Esophagus mucosa (tissue), 1 donor: ENCODE measurements at regions not wholly inside any gene's neighbourhood (a gene's known extent, or its start where the extent isn't known, plus 50 kb on each side); places are given as distances from the start of the nearest gene placed in this dataset.

Experiments
- ATAC-seq: fragments of 200-7000 bp; cut with Tn5 transposase; one replicate; pipeline ENCODE4 v1.9.1; 2020
- donor health status: DM: yes; HTN: yes; CAD: no.

- no peak for ATAC-seq
These were observed 65.8 kb downstream of the SALL1 start for GRCh38 chr16:51085271-51085670.

DNA sequence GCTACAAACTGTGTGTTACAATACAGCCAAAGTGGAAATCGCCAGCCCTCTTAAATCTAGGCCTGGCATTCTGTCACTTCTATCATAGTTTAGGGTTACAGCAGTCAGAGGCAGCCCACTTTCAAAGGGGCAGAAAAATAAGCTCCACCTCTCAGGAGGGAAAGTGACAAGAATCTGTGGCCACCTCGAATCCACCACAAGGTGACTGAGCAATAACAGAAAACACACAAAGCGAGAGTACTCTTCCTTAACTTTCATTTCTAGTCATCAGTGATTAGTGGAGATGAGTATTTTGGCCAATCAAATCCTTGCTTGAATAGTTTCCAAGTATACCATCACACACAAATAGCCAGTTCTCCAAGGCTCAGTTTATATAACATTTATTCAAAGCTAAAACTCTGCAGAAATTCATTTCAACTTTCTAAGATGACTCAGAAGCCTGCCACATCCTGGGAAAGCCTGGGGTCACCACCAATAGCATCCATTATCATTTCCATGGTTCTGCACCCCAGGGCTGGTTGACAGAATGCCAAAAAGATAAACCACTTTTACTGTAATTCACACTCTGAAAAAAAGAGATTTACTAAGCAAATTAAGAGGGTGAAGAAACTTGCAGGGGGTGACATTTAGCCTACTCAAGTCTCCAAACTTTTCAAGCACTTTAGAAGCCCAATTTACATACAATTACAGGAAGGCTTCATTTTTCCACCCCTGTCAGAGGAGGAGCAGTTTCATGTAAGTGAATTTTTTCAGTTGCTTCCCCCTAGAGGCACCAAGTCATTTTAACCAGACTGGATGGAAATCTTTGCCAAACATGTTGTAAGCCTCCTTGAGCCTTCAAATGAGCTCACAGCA lies 66.8 kb downstream of the SALL1 start:
- ATAC-seq: no peak

DNA sequence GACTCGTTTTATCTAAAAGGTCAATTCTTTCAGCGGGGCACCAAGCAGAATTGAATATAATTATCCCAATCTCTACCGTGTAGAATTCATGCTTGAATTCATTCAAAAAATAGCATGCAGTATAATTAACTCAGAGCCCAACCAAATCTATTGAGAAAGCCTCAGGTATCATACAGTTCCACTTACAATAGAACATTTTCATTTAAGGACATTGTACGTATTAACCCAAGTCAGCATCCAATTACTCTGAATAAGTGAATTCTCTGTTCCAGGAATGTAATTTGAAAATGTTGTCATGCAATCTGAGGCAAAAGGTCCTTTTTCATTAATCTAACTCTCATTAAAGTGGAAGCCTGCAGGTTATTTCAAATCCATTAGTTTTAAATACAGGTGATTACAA lies 78.5 kb downstream of the SALL1 start:
- ATAC-seq: no peak

GRCh38 chr16:51071326-51071725 lies 79.7 kb downstream of the SALL1 start:
- ATAC-seq: no peak

- ATAC-seq: no peak
These were observed 83.7 kb downstream of the SALL1 start for GRCh38 chr16:51067352-51067751.

GRCh38 chr16:51062039-51062438 lies 89.0 kb downstream of the SALL1 start:
- no peak for ATAC-seq

DNA sequence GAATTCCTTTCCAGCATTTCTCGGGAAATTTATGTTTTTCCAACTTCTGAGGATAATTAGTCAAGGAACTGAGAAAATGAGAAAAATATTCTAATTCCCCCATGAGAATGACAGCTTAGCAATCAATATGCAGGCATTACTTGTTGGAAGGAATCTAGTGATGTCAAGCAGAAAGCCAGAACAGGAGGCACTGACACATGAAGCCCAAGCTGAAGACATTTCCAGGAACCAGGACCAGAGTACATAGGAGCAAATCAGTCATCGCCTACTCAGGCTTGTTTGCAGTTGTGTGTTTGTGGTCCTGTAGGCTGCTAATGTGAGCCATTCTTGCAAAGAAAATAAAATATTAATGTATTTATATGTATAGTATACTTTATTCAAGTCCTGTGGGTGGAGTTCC lies 89.7 kb downstream of the SALL1 start:
- ATAC-seq: no peak

DNA sequence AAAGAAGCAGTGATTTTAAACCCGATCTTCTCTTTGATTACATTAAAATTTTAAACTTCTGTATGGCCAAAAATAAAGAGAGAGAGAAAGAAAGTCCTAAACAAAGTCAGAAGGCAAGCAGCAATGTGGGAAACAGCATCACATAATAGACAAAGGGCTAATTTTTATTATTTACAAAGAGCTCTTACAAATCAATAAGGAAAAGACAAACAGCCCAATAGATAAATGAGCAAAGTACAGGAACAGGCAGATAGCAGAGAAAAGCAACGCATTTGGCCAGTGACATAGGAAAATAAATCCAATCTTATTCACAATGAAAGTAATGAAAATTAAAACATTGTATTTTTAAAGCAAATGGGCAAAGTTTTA lies 93.1 kb downstream of the SALL1 start:
- ATAC-seq: no peak

- no peak for ATAC-seq
These were observed 93.8 kb downstream of the SALL1 start for GRCh38 chr16:51057102-51057793.

GRCh38 chr16:51056331-51056730 lies 94.7 kb downstream of the SALL1 start:
- ATAC-seq: no peak

DNA sequence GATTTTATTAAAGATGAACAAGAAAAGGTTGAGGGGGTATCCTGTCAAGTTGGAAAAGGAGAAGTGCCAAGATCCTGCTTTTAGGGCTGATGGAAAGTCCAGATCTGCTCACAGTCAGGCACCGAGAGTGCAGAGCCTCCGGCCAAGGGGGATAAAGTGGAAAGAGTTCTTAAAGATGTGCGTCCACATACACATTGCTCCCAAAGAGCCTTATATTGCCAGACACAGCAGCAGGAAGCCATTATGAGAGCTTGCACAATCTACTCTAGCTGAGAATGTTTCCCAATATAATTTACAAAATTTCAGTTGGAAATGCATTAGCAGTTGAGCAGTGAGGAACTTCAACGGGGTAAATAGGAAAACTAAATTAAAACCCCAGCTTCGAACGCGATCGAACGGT lies 95.6 kb downstream of the SALL1 start:
- ATAC-seq: no peak

DNA sequence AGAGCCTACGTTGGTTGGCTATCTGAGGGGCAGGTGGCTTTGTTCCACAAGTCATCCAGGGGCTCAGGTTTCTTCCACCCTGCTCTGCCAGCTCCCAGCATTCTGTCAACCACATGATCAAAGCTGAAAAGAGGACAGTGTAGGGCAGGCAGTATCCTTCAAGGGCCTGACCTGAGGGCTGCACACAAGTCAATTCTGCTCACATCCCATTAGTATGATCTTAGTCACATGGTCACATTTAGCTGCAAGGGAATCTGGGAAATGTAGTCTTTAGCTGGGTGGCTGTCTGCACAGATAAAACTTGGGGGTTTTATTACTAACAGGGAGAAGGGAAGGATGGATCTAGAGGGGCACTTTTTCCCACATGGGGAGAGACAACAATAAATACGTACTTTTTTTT lies 97.3 kb downstream of the SALL1 start:
- ATAC-seq: no peak

DNA sequence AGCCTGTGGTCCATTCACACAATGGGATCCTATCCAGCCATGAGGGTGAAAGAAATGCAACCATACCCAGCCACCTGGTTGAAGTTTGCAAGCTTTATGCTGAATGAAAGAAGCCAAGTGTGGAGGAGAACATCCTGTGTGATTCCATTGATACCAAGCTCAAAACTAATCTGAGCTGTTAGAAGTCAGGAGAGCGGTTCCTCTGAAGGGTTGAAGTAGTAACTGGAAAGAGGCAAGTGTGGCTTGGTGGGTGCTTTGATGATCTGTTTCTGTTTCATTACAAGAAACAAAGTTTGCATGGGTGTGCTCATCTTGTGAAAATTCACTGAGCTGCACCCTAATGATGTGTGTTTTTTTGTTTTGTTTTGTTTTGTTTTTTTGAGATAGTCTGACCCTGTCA lies 99.4 kb downstream of the SALL1 start:
- no peak for ATAC-seq

DNA sequence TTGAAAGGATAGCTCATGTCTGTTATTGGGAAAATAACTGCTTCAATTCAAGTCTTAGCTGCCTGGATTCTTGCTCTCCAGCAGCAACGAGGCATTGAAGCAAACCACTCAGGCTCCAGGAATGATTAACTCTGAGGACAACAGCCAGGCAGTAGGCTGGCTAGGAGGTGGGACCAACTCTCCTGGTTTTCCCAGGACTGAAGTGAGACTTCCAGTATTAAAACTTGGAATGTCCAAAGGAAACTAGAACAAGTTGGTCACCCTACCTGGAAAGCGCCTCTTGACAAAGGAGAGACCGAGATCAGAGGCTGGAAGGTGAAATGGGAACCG lies 100.7 kb downstream of the SALL1 start:
- no peak for ATAC-seq

DNA sequence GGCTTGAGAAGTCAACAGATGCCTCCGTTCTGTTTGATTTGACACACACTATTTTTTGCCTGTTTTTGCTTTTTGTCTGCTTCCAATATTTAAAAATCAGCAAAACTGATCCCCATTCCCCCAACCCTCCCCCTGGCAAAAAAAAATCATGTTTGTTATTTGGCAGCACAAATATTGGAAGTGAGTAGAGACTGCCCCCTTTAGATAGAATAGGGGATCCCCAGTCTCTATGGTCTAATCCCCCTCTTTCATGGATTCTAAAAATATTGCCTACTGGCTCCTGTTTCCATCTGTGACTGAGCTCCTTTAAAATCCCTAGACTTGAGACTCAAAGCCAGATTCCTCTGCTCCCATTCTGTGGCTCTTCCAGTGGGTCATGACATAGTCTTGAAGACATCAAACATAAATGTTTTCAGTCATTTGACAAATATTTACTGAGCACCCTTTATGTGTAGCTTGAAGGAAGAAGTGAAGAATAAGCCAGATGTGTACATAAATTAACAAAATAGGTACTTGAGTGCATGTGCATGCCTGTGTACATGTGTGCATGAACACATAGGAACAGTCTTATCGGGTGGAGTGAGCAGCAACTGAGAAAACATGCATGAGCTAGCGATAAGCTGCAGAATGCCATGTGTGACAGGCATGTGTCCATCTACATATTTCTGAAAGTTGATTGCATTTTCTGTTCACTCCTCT lies 101.2 kb downstream of the SALL1 start:
- no peak for ATAC-seq

DNA sequence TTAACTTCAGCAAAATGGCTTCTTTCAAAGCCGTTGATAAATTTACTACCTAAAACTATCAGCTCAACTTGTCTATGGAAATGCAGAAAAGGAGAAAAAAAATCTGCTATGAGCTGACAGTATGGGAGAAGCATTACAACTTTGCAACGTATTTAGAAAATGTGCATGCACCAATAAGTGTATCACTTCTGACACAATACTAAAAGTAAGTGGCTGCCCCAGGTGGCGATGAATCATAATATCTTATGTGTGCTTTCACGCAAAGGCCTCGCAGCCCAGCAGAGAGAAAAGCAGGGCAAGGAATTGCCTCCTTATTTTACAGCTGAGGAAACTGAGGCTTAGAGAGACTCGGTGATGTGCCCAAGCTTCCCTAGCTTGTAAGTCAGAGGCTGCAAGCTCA lies 101.8 kb downstream of the SALL1 start:
- no peak for ATAC-seq

DNA sequence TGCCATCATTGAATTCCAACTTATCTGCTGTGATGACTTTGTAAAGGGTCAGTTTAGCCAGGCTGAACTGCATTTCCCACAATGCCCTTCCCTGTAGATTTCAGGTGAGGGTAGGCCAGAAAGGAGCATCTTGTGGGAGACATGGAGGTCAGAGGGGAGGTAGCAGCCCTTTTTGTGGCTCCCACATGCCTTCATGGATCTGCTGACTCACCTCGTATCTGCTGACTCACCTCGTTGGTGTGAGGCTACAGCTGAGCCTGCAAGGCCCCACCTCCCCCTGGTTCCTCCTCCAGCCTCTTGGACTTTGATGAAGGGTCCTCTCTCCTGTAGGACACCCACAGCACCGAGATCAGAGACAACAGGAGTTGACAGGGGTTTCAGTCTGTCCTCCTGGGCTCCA lies 102.5 kb downstream of the SALL1 start:
- no peak for ATAC-seq

DNA sequence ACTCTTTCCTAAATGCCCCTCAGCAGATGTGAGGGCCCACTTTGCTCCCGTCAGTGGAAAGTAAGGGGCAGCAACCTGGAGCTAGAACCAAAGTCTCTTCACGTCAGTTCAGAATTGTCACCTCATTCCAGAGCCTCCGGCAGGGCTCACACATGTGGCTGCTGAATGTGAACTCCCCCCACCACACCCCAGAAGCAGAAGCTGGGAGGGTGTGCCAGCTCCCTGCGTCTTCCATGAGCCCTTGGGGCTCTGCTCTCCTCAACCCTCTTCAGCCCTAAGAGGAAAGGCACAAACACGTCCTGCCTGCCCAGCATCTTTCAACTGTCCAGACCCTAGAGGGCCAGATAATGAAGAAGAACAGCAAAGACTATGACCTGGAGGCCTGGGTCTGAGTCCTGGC lies 105.3 kb downstream of the SALL1 start:
- no peak for ATAC-seq

DNA sequence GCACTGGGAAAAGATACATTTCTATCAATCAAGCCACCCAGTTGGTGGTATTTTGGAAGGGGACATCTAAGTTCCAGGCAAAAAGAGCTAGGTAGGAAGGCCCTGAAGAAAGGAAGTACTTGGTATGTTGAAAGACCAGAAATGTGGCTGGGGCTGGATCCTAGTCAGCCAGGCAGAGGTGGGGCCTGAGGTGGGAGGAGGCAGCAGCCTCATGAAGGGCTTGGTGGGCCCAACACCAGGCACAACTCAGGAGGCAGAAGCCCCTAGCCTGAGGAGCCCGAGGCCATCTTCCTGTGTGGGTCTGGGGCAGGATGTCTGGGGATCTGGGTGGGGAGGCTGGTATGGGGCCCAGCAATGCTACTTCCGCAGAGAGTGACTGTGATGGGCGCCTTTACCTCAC lies 105.9 kb downstream of the SALL1 start:
- ATAC-seq: no peak

DNA sequence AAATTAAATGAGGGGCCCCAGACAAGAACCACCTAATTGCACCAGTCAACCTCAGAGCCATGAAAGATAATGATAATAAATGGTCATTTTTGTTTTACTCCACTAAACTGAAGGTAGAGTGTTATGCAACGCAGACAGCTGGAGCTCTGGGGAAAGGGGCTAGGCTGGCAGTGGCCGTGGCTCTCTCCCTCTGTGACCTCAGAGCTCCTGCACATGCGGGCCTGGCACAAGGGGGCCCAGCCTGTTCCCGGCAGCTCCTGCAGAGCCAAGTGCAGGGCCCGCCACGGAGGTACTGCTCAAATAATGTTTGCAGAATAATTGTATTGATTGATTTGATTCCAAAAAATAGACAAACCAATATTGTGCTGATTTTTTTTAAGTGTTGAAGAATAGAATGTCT lies 109.5 kb downstream of the SALL1 start:
- ATAC-seq: no peak

GRCh38 chr16:51040637-51041036 lies 110.4 kb downstream of the SALL1 start:
- ATAC-seq: no peak

GRCh38 chr16:51039638-51040331 lies 111.3 kb downstream of the SALL1 start:
- no peak for ATAC-seq

GRCh38 chr16:51035711-51036110 lies 115.4 kb downstream of the SALL1 start:
- ATAC-seq: no peak
